ENCODE measurements at regions not wholly inside any gene's neighbourhood (a gene's known extent, or its start where the extent isn't known, plus 50 kb on each side); places are given as distances from the start of the nearest gene placed in this dataset.

DNA sequence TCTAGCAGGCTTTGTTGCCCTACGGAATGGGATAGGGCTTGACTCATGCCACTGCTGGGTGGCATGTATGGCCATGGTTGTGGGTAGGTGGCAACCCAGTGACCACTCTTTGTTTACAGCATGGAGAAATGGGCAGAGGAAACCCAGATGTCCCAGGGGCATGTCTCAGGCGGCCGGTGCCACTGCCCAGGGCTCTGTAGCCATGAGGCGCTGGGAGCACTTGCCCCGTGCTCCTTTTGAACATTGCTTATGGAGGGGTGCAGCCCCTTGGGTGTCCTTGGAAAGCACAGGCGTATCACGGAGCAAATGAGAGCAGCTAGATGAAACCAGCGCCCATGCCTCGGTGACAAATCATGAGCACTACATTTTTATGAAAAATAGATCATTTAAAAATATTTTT is 212.5 kb upstream of the ECI2 start (continued):
- TF ChIP-seq, protein P1, sequence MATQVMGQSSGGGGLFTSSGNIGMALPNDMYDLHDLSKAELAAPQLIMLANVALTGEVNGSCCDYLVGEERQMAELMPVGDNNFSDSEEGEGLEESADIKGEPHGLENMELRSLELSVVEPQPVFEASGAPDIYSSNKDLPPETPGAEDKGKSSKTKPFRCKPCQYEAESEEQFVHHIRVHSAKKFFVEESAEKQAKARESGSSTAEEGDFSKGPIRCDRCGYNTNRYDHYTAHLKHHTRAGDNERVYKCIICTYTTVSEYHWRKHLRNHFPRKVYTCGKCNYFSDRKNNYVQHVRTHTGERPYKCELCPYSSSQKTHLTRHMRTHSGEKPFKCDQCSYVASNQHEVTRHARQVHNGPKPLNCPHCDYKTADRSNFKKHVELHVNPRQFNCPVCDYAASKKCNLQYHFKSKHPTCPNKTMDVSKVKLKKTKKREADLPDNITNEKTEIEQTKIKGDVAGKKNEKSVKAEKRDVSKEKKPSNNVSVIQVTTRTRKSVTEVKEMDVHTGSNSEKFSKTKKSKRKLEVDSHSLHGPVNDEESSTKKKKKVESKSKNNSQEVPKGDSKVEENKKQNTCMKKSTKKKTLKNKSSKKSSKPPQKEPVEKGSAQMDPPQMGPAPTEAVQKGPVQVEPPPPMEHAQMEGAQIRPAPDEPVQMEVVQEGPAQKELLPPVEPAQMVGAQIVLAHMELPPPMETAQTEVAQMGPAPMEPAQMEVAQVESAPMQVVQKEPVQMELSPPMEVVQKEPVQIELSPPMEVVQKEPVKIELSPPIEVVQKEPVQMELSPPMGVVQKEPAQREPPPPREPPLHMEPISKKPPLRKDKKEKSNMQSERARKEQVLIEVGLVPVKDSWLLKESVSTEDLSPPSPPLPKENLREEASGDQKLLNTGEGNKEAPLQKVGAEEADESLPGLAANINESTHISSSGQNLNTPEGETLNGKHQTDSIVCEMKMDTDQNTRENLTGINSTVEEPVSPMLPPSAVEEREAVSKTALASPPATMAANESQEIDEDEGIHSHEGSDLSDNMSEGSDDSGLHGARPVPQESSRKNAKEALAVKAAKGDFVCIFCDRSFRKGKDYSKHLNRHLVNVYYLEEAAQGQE (IDR thresholded peaks at IDR 0.05; ENCODE audit: borderline replicate concordance), result no peak
- TF ChIP-seq, protein P1 (CRISPR knock-in tag; IDR thresholded peaks at IDR 0.05; ENCODE audit: low read depth), result no peak

All from K562 (cell line).